ENCODE measurements at regions not wholly inside any gene's neighbourhood (a gene's known extent, or its start where the extent isn't known, plus 50 kb on each side); places are given as distances from the start of the nearest gene placed in this dataset.

GRCh38 chr15:46088486-46089445, 453.9 kb downstream of the SQOR start (continued):
- TF ChIP-seq ZSCAN18 (CRISPR knock-in tag; IDR thresholded peaks at IDR 0.05) (no peak), PRDM15 (CRISPR knock-in tag; IDR thresholded peaks at IDR 0.05) (no peak), STAT6 (CRISPR knock-in tag; conservative IDR thresholded peaks at IDR 0.05; ENCODE audit: low read depth) (no peak), GABPB1 (CRISPR knock-in tag; IDR thresholded peaks at IDR 0.05) (no peak), TP53 (CRISPR knock-in tag; IDR thresholded peaks at IDR 0.05) (no peak), NFATC4 (CRISPR knock-in tag; IDR thresholded peaks at IDR 0.05) (no peak), TCF7 (CRISPR knock-in tag; IDR thresholded peaks at IDR 0.05; ENCODE audit: low read depth) (no peak), SMAD4 (CRISPR knock-in tag; IDR thresholded peaks at IDR 0.05) (no peak), HMGXB4 (CRISPR knock-in tag; IDR thresholded peaks at IDR 0.05) (no peak), KAT7 (CRISPR knock-in tag; IDR thresholded peaks at IDR 0.05; ENCODE audit: borderline replicate concordance) (no peak), FOXK1 (CRISPR knock-in tag; IDR thresholded peaks at IDR 0.05) (no peak), ETV6 (CRISPR knock-in tag; IDR thresholded peaks at IDR 0.05) (no peak)

- no peak overlapping the region for H3K27ac Mint-ChIP-seq
- H3K4me3 Mint-ChIP-seq, result no peak overlapping the region
- peaks cover 15% of the 10 kb centered on the region for H3K9me3 Mint-ChIP-seq
- ATAC-seq (no peak), DNase-seq (ENCODE audit: low spot score) (no peak)
- no peaks in the 10 kb centered on the region; the same call in 1 of the 2 replicates for H3K27me3 Mint-ChIP-seq (ENCODE audit: low read depth)
- CTCF ChIA-PET, result interaction anchor here (1.5 kb wide), 1 partner anchor 299 kb away, joined by 3 read pairs; no protein-coding TSS in a partner anchor
- peaks cover 10% of the 10 kb centered on the region for H3K36me3 Mint-ChIP-seq
- H3K4me1 Mint-ChIP-seq, result peaks cover 10% of the 10 kb centered on the region
- POLR2A ChIA-PET, result no interaction called here
- TF ChIP-seq ZNF281 (CRISPR knock-in tag; IDR thresholded peaks at IDR 0.05) (no peak), ERG (CRISPR knock-in tag; IDR thresholded peaks at IDR 0.05) (no peak), USF2 (CRISPR knock-in tag; IDR thresholded peaks at IDR 0.05) (no peak), FOXP4 (CRISPR knock-in tag; IDR thresholded peaks at IDR 0.05) (no peak), MYBL2 (CRISPR knock-in tag; IDR thresholded peaks at IDR 0.05) (no peak), NR3C1 (CRISPR knock-in tag; conservative IDR thresholded peaks at IDR 0.05; ENCODE audit: low read depth) (no peak)
Measured at GRCh38 chr15:46089467-46089935, 454.7 kb downstream of the SQOR start.

Measured in WTC11 (cell line).